ENCODE measurements at regions not wholly inside any gene's neighbourhood (a gene's known extent, or its start where the extent isn't known, plus 50 kb on each side); places are given as distances from the start of the nearest gene placed in this dataset.

DNA sequence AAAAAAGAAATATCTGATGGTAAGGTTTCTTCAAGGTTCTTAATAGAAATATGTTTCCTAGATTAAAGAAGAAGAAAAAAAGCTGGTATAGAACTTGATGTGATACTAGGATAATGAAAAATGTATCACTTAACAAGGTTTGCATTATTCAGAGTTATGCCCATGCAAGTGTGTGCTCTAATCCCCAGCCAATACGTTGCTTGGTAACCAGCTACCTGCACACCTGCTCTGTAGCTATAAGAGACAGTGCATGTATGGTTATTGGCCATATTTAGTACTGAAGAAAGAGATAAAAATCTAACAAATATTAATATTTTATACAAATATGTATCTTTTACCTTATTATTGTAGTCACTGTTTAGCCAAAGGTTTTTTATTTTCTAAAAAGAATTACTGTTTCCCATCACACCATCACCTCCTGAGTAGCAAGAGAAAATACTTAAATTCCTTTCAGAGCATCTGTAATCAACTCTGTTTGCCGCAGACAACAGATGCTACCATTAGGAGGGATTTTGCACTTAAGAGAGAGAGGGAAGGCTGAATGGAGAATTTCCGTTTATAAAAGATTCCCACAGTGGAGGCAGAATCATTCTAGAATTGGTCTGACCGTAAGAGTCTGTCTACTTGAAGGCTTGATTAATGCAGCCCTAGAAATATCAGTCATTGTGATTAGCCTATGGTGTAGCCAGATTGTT is 115.6 kb downstream of the NEDD1 start:
- H3K36me3 ChIP-seq: no peaks in the 10 kb centered on the region
- intact Hi-C loops (cut with micrococcal nuclease): no loop called here
- no peaks in the 10 kb centered on the region for H3K27me3 ChIP-seq (ENCODE audit: low read depth)
- no peaks in the 10 kb centered on the region for H3K9me3 ChIP-seq (replicated peaks)
- TF ChIP-seq, protein P1, sequence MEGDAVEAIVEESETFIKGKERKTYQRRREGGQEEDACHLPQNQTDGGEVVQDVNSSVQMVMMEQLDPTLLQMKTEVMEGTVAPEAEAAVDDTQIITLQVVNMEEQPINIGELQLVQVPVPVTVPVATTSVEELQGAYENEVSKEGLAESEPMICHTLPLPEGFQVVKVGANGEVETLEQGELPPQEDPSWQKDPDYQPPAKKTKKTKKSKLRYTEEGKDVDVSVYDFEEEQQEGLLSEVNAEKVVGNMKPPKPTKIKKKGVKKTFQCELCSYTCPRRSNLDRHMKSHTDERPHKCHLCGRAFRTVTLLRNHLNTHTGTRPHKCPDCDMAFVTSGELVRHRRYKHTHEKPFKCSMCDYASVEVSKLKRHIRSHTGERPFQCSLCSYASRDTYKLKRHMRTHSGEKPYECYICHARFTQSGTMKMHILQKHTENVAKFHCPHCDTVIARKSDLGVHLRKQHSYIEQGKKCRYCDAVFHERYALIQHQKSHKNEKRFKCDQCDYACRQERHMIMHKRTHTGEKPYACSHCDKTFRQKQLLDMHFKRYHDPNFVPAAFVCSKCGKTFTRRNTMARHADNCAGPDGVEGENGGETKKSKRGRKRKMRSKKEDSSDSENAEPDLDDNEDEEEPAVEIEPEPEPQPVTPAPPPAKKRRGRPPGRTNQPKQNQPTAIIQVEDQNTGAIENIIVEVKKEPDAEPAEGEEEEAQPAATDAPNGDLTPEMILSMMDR (IDR thresholded peaks at IDR 0.05; ENCODE audit: borderline replicate concordance): no peak
- DNase-seq: no peak
- no peaks in the 10 kb centered on the region for H3K4me1 ChIP-seq
- no peak overlapping the region for H3K27ac ChIP-seq (replicated peaks)
- H3K4me3 ChIP-seq: no peak overlapping the region

DNA sequence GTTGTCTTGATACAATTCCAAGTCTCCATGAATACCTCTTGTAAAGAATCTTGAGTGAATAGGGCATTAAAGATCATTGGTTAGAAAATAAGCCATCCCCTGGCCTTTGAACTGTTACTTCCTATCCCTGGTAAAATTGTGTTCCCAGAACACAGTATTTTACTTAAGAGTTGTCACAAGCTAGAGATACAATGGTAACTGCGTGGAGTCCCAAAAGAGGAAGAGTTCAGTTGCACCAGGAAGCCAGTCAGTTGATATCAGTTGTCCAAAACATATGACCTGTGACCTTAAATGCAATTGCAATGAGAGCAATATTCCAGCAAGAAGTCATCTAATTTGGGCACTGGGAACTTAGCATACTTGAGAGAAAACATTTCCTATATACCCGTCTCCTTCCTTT is 117.3 kb downstream of the NEDD1 start:
- H3K27ac ChIP-seq (replicated peaks): no peak overlapping the region
- H3K4me1 ChIP-seq: no peaks in the 10 kb centered on the region
- H3K36me3 ChIP-seq: no peaks in the 10 kb centered on the region
- no peak for DNase-seq
- intact Hi-C loops (cut with micrococcal nuclease): no loop called here
- H3K4me3 ChIP-seq: no peak overlapping the region
- no peaks in the 10 kb centered on the region for H3K9me3 ChIP-seq (replicated peaks)
- TF ChIP-seq, protein P1 (IDR thresholded peaks at IDR 0.05; ENCODE audit: borderline replicate concordance): no peak
- no peaks in the 10 kb centered on the region for H3K27me3 ChIP-seq (ENCODE audit: low read depth)

DNA sequence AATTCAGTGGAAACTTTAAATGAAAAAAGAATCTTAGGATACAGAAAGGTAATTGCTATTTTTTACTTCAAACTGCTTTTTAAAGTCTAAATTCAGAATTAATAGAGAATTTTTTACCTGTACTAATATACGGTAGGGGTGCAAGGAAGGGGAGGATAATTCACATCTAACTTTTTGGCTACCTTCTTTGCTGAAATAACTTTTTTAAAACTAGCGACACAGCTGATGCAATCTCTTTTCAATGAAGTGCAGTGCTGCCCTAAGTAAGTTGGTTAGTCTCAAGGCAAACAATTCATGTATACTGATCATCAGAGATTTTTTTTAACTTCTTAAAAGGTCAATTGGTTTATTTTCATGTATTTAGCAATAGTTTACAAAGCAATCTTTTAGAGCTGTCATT is 119.8 kb downstream of the NEDD1 start:
- Histone ChIP-seq H3K4me3 (no peak overlapping the region), H3K27me3 (ENCODE audit: low read depth) (no peaks in the 10 kb centered on the region), H3K36me3 (no peaks in the 10 kb centered on the region), H3K9me3 (replicated peaks) (peaks cover 5% of the 10 kb centered on the region), H3K4me1 (no peaks in the 10 kb centered on the region), H3K27ac (replicated peaks) (no peak overlapping the region)
- intact Hi-C loops (cut with micrococcal nuclease): no loop called here
- TF ChIP-seq, protein P1 (IDR thresholded peaks at IDR 0.05; ENCODE audit: borderline replicate concordance): no peak
- no peak for DNase-seq

DNA sequence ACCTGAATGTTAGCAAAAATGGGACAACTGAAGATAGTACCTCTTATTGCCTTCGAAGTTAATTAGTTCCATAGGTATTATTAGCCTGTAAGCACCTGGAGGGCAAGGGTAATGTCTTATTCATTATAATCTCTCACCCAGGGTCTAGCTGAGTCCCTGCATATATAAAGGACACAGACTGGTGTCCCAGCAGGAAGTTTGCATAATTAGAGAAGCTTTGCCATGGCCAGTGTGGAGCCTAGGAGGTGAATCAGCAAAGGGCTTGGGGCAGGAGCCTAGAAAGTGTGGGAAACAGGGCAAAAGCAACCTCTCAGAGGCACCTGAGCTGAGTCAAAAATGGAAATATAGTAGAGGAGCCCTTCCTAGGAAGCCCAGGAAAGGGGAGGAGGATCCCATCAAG is 120.4 kb downstream of the NEDD1 start:
- no peaks in the 10 kb centered on the region for H3K36me3 ChIP-seq
- H3K4me3 ChIP-seq: no peak overlapping the region
- peaks cover 5% of the 10 kb centered on the region for H3K9me3 ChIP-seq (replicated peaks)
- H3K4me1 ChIP-seq: no peaks in the 10 kb centered on the region
- DNase-seq: no peak
- no peak overlapping the region for H3K27ac ChIP-seq (replicated peaks)
- TF ChIP-seq, protein P1 (IDR thresholded peaks at IDR 0.05; ENCODE audit: borderline replicate concordance): no peak
- H3K27me3 ChIP-seq (ENCODE audit: low read depth): no peaks in the 10 kb centered on the region
- intact Hi-C loops (cut with micrococcal nuclease): no loop called here

DNA sequence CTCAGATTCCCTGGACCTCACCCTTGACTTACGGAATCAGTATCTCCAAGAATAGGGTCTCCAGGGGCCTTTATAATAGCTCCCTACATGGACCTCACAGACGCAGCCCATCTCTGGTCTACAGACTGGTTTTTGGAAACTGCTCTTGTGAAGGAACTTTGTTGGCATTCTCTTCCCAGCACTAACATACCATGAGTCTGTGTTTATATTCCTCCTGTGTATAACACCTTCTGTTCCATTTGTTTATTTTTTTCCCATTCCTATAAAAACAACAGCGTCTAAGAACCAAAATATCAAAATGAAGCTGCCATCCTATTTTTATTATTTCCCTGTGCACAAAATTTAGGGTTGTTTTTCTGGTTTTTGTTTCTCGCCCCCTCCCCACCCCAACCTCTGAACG is 131.1 kb downstream of the NEDD1 start:
- TF ChIP-seq, protein P1 (IDR thresholded peaks at IDR 0.05; ENCODE audit: borderline replicate concordance): no peak
- no peaks in the 10 kb centered on the region for H3K4me1 ChIP-seq
- H3K4me3 ChIP-seq: no peak overlapping the region
- no peak overlapping the region for H3K27ac ChIP-seq (replicated peaks)
- no peaks in the 10 kb centered on the region for H3K27me3 ChIP-seq (ENCODE audit: low read depth)
- H3K9me3 ChIP-seq (replicated peaks): no peaks in the 10 kb centered on the region
- DNase-seq: no peak
- intact Hi-C loops (cut with micrococcal nuclease): no loop called here
- H3K36me3 ChIP-seq: no peaks in the 10 kb centered on the region
